ENCODE measurements at regions not wholly inside any gene's neighbourhood (a gene's known extent, or its start where the extent isn't known, plus 50 kb on each side); places are given as distances from the start of the nearest gene placed in this dataset.
"Not testable (repeated sequence)": the region's sequence is repeated elsewhere in the genome, so short reads cannot be mapped to it uniquely, and the experiment has no call there.

DNA sequence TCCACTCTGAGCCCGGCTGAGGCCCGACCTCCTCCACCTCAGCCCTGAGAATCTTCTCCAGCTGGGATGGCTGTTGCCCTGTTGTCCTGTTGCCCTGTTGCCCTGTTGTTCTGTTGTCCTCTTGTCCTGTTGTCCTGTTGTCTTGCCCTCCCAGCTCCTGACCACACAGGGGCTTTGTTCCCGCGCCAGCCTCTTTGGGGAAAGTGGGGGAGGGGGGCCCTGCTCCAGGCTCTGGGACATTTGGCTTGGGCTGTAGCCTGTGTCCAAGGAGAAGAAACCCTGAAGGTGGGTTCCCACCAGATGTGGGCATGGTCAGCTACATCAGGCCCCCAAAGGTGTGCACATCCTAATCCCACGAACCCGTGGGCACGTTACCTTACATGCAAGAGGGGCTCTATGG, 113.5 kb upstream of the FAM20C start:
- TF ChIP-seq, protein P1, sequence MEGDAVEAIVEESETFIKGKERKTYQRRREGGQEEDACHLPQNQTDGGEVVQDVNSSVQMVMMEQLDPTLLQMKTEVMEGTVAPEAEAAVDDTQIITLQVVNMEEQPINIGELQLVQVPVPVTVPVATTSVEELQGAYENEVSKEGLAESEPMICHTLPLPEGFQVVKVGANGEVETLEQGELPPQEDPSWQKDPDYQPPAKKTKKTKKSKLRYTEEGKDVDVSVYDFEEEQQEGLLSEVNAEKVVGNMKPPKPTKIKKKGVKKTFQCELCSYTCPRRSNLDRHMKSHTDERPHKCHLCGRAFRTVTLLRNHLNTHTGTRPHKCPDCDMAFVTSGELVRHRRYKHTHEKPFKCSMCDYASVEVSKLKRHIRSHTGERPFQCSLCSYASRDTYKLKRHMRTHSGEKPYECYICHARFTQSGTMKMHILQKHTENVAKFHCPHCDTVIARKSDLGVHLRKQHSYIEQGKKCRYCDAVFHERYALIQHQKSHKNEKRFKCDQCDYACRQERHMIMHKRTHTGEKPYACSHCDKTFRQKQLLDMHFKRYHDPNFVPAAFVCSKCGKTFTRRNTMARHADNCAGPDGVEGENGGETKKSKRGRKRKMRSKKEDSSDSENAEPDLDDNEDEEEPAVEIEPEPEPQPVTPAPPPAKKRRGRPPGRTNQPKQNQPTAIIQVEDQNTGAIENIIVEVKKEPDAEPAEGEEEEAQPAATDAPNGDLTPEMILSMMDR (IDR thresholded peaks at IDR 0.05; ENCODE audit: control extremely low read depth in 1 of 3, insufficient read depth in 1 of 3, low read depth in 1 of 3, low read length in 3 of 3), result not testable (repeated sequence)
- TF ChIP-seq EZH2 (IDR thresholded peaks at IDR 0.05; ENCODE audit: low read depth, low read length, severe bottlenecking); POLR2AphosphoS5 (IDR thresholded peaks at IDR 0.05; ENCODE audit: low read depth, low read length); CHD2 (IDR thresholded peaks at IDR 0.05; ENCODE audit: low read length); RAD21 (IDR thresholded peaks at IDR 0.05 in 1 of 2, conservative IDR thresholded peaks at IDR 0.05 in 1 of 2; ENCODE audit: low read depth in 2 of 2, low read length in 2 of 2): not testable (repeated sequence)

Data from H1 (cell line).